OCI-LY7 (cell line): ENCODE measurements at regions not wholly inside any gene's neighbourhood (a gene's known extent, or its start where the extent isn't known, plus 50 kb on each side); places are given as distances from the start of the nearest gene placed in this dataset.

Experiments
- CTCF ChIP-seq: fragments of 200-600 bp; sonication (generic); conservative IDR thresholded peaks from 2 replicates; pipeline ENCODE4 v1.5.1; 2014; ENCODE audit warnings: mild to moderate bottlenecking, antibody characterized with exemption, low read length, moderate library complexity, mixed read lengths
- EZH2phosphoT487 ChIP-seq: fragments of 200-600 bp; sonication (generic); IDR thresholded peaks from 2 replicates; pipeline ENCODE4 v1.6.1; 2018; ENCODE audit warnings: low read depth, borderline replicate concordance, mild to moderate bottlenecking, mixed run types, antibody characterized with exemption, low read length, moderate library complexity, mixed read lengths

- no peak for TF ChIP-seq CTCF
- no peak for TF ChIP-seq EZH2phosphoT487
These were observed 229.4 kb upstream of the CEP162 start for GRCh38 chr6:84456803-84457202.
